SU-DHL-6 (cell line): ENCODE measurements at regions not wholly inside any gene's neighbourhood (a gene's known extent, or its start where the extent isn't known, plus 50 kb on each side); places are given as distances from the start of the nearest gene placed in this dataset.

Source experiments
- H2AFZ ChIP-seq: fragments of 200-600 bp; sonication (generic); 2 replicates; pipeline ENCODE4 v1.6.1; 2014; ENCODE audit warnings: low read depth, mild to moderate bottlenecking, moderate library complexity, mixed read lengths, antibody characterized with exemption, low read length; ENCODE audit not compliant: severe bottlenecking
- H3F3A ChIP-seq: fragments of 200-600 bp; shearing (Covaris generic); 2 replicates; pipeline ENCODE4 v1.6.0; 2016; ENCODE audit warnings: antibody characterized with exemption, mild to moderate bottlenecking; ENCODE audit not compliant: insufficient read depth
- H3K27ac ChIP-seq: fragments of 200-600 bp; sonication (generic); 2 replicates; pipeline ENCODE4 v1.5.1; 2016; ENCODE audit warnings: low read depth, mild to moderate bottlenecking, low read length, moderate library complexity, mixed read lengths
- H3K27me3 ChIP-seq: fragments of 200-600 bp; sonication (generic), shearing (Covaris generic); 2 replicates; pipeline ENCODE4 v1.6.0; 2014; ENCODE audit warnings: mild to moderate bottlenecking, low read length
- H3K36me3 ChIP-seq: fragments of 200-600 bp; sonication (generic); 2 replicates; pipeline ENCODE4 v1.6.1; 2014; ENCODE audit warnings: mild to moderate bottlenecking, low read length, mixed read lengths
- H3K4me2 ChIP-seq: fragments of 300-600, 200-600 bp; shearing (Covaris generic), sonication (generic); 2 replicates; pipeline ENCODE4 v1.6.0; 2014; ENCODE audit warnings: low read length, low read depth, mild to moderate bottlenecking; ENCODE audit not compliant: poor library complexity, severe bottlenecking
- H3K4me3 ChIP-seq: fragments of 200-600 bp; sonication (generic); 2 replicates; pipeline ENCODE4 v1.5.1; 2014; ENCODE audit warnings: antibody characterized with exemption, low read length, mild to moderate bottlenecking, mixed read lengths; ENCODE audit not compliant: insufficient read depth, poor library complexity, severe bottlenecking
- H3K79me2 ChIP-seq: fragments of 200-600 bp; sonication (generic); 2 replicates; pipeline ENCODE4 v1.6.1; 2014; ENCODE audit warnings: mild to moderate bottlenecking, low read length, moderate library complexity; ENCODE audit not compliant: insufficient read depth
- H3K9ac ChIP-seq: fragments of 200-600 bp; sonication (generic); 2 replicates; pipeline ENCODE4 v1.7.0; 2014; ENCODE audit warnings: mild to moderate bottlenecking, low read length
- H3K9me2 ChIP-seq: fragments of 200-600 bp; sonication (generic); replicated peaks from 2 replicates; pipeline ENCODE4 v1.6.1; 2014; ENCODE audit warnings: low read length; ENCODE audit not compliant: insufficient read depth
- H3K9me3 ChIP-seq: fragments of 200-600 bp; sonication (generic); 2 replicates; pipeline ENCODE4 v1.6.1; 2014; ENCODE audit warnings: low read length, mixed read lengths; ENCODE audit not compliant: insufficient read depth
- H4K20me1 ChIP-seq: fragments of 200-600 bp; sonication (generic); 2 replicates; pipeline ENCODE4 v1.6.1; 2014; ENCODE audit warnings: low read depth, mild to moderate bottlenecking, antibody characterized with exemption, low read length, moderate library complexity, mixed read lengths
- EZH2phosphoT487 ChIP-seq: fragments of 200-600 bp; sonication (generic), shearing (Covaris generic); conservative IDR thresholded peaks from 2 replicates; pipeline ENCODE4 v1.6.1; 2018; ENCODE audit warnings: mild to moderate bottlenecking, antibody characterized with exemption, low read length, moderate library complexity, mixed read lengths
- TF ChIP-seq, protein P1 (sequence below): fragments of 200-600 bp; sonication (generic); IDR thresholded peaks from one replicate; pipeline ENCODE4 v1.5.1; 2017; ENCODE audit warnings: antibody characterized with exemption, mild to moderate bottlenecking, low read length, moderate library complexity; ENCODE audit not compliant: insufficient read depth, poor library complexity, severe bottlenecking

DNA sequence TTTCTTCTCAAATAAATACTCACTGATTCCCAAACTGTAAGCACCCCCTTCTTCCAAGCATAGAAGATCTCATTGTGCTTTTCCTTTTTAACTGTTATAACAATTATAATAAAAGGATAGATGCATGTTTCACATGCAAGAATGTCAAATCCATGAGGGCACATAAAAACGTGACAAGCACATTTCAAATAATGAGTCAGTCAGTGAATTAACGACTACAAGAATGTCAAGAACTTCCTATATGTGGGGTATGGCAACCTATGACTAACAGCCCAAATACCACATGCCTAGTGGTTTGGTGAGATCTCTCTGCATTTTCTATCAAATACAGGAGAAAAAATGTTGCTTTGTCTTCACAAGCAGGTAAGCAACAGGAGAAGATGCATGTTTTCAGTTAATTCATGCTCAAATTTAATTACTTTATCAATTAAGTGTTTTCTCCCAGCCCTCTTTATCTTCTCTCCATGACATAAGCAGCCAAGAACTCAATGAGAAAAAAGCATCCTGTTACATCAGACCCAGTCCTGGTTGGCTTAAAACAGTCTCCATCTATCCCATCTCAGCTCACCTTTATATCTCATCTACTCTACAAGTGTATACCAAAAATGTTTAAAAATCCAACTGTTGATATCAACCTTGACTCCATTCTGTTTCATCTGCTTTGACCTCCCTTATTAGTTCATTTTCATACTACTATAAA is 181.5 kb upstream of the LMCD1 start:
- H3K9me2 ChIP-seq: no peaks in the 10 kb centered on the region

DNA sequence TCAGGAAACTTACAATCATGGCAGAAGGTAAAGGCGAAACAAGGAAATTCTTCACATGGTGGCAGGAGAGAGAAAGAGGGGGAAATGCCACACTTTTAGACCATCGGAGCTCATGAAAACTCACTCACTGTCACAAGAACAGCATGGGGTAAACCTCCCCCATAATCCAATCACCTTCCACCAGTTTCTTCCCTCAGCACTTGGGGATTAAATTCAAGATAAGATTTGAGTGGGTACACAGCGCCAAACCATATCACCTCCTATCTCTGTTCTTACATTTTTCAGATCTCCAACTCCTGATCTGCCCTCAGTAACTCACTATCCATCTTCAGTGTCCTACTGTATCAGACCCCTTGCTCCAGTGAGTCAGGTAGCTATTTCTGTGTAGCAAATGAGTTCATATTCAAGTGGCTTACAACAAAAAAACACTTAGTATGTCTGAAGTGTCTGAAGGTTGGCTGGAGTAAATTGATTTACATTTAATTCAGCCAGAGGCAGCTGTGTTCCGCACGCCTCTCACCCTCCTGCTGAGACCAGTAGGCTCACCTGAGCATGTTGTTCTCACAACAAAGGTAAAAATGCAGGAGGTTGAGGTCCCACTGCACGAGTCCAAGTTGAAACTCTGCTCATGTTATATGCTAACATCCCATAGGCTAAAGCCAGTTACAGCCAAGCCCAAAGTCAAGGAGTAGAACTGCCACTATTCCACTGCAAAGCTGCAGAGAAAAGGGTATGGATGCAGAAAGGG is 180.7 kb upstream of the LMCD1 start:
- Histone ChIP-seq H3K27me3 (no peaks in the 10 kb centered on the region), H2AFZ (no peak overlapping the region), H3K9me2 (no peaks in the 10 kb centered on the region), H3K9me3 (no peaks in the 10 kb centered on the region), H3K27ac (no peak overlapping the region), H3K4me3 (no peak overlapping the region), H3K9ac (no peak overlapping the region), H3F3A (no peaks in the 10 kb centered on the region), H3K4me2 (no peak overlapping the region), H4K20me1 (no peaks in the 10 kb centered on the region), H3K79me2 (no peaks in the 10 kb centered on the region), H3K36me3 (no peaks in the 10 kb centered on the region)
- TF ChIP-seq, protein P1, sequence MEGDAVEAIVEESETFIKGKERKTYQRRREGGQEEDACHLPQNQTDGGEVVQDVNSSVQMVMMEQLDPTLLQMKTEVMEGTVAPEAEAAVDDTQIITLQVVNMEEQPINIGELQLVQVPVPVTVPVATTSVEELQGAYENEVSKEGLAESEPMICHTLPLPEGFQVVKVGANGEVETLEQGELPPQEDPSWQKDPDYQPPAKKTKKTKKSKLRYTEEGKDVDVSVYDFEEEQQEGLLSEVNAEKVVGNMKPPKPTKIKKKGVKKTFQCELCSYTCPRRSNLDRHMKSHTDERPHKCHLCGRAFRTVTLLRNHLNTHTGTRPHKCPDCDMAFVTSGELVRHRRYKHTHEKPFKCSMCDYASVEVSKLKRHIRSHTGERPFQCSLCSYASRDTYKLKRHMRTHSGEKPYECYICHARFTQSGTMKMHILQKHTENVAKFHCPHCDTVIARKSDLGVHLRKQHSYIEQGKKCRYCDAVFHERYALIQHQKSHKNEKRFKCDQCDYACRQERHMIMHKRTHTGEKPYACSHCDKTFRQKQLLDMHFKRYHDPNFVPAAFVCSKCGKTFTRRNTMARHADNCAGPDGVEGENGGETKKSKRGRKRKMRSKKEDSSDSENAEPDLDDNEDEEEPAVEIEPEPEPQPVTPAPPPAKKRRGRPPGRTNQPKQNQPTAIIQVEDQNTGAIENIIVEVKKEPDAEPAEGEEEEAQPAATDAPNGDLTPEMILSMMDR: no peak
- TF ChIP-seq EZH2phosphoT487: no peak

More for the DNA sequence above, 181.5 kb upstream of the LMCD1 start:
- H3K4me2 ChIP-seq: no peak overlapping the region
- H3K27ac ChIP-seq: no peak overlapping the region
- TF ChIP-seq, protein P1: no peak
- TF ChIP-seq EZH2phosphoT487: no peak
- no peaks in the 10 kb centered on the region for H4K20me1 ChIP-seq
- no peaks in the 10 kb centered on the region for H3K36me3 ChIP-seq
- H3K79me2 ChIP-seq: no peaks in the 10 kb centered on the region
- H3K9me3 ChIP-seq: no peaks in the 10 kb centered on the region
- no peaks in the 10 kb centered on the region for H3K27me3 ChIP-seq
- H3F3A ChIP-seq: no peaks in the 10 kb centered on the region
- H3K4me3 ChIP-seq: no peak overlapping the region
- no peak overlapping the region for H2AFZ ChIP-seq
- H3K9ac ChIP-seq: no peak overlapping the region

DNA sequence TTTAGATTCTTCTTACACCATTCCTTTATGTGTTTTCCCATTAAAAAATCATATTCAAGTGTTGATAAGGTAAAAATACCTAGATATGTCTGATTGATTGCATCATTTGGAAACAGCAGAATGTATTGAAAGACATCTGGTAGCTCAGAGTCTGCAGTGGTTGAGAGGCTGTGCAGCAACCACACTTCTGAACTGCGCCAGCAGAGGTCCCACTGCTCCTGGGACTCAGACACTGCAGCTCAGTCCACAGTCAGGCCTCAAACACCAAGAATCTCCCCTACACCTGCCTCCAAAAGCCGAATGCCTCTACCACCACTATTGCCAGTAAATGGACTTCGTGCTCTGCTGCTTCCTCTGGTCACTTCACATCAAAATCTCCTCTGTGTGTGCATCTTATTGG is 176.9 kb upstream of the LMCD1 start:
- Histone ChIP-seq H3K36me3 (no peaks in the 10 kb centered on the region), H3K9me2 (no peaks in the 10 kb centered on the region), H3K4me2 (no peak overlapping the region), H3K9ac (no peak overlapping the region), H2AFZ (no peak overlapping the region), H3K4me3 (no peak overlapping the region), H3K27ac (no peak overlapping the region), H3K9me3 (no peaks in the 10 kb centered on the region), H4K20me1 (no peaks in the 10 kb centered on the region), H3K79me2 (no peaks in the 10 kb centered on the region), H3F3A (no peaks in the 10 kb centered on the region), H3K27me3 (no peaks in the 10 kb centered on the region)
- TF ChIP-seq, protein P1: peak; percentile 21
- no peak for TF ChIP-seq EZH2phosphoT487
